HFFc6 (cell line): ENCODE measurements at regions not wholly inside any gene's neighbourhood (a gene's known extent, or its start where the extent isn't known, plus 50 kb on each side); places are given as distances from the start of the nearest gene placed in this dataset.

Source experiments
- DNase-seq: peaks from one replicate; pipeline ENCODE4 v3.0.0-alpha.2; 2018
- H3K27ac Mint-ChIP-seq: 2 replicates; pipeline ENCODE4 v1.8.0; 2020; ENCODE audit warnings: mild to moderate bottlenecking, mixed read lengths
- H3K27me3 Mint-ChIP-seq: 2 replicates; pipeline ENCODE4 v1.8.0; 2021; ENCODE audit warnings: mild to moderate bottlenecking, moderate library complexity, mixed read lengths; ENCODE audit not compliant: insufficient read depth
- H3K36me3 Mint-ChIP-seq: 2 replicates; pipeline ENCODE4 v1.8.0; 2021; ENCODE audit warnings: low read depth, mixed read lengths
- H3K4me1 Mint-ChIP-seq: 2 replicates; pipeline ENCODE4 v1.8.0; 2020; ENCODE audit warnings: low read depth, mixed read lengths
- H3K4me3 Mint-ChIP-seq: 2 replicates; pipeline ENCODE4 v1.8.0; 2020; ENCODE audit warnings: mild to moderate bottlenecking, moderate library complexity, mixed read lengths
- H3K9me3 Mint-ChIP-seq: 2 replicates; pipeline ENCODE4 v1.8.0; 2020; ENCODE audit warnings: mild to moderate bottlenecking, mixed read lengths
- CTCF ChIP-seq: fragments of 200-600 bp; sonication (generic); IDR thresholded peaks from 2 replicates; pipeline ENCODE4 v1.5.0; 2021; ENCODE audit warnings: antibody characterized with exemption, mild to moderate bottlenecking

GRCh38 chrX:134727363-134727762 lies 69.1 kb upstream of the PLAC1 start:
- Mint-ChIP-seq H3K27me3 (no peaks in the 10 kb centered on the region; the same call in none of the 2 replicates), H3K9me3 (no peaks in the 10 kb centered on the region), H3K27ac (no peak overlapping the region), H3K36me3 (no peaks in the 10 kb centered on the region), H3K4me1 (peaks cover 13% of the 10 kb centered on the region), H3K4me3 (no peak overlapping the region)
- TF ChIP-seq CTCF: peak; percentile 31; the same call in 1 of the 2 replicates
- no peak for DNase-seq

- no peak for TF ChIP-seq CTCF
- H3K36me3 Mint-ChIP-seq: peaks cover 5% of the 10 kb centered on the region; the same call in 1 of the 2 replicates
Measured at GRCh38 chrX:134725103-134725690, 66.9 kb upstream of the PLAC1 start.

GRCh38 chrX:134721766-134722532 lies 63.7 kb upstream of the PLAC1 start:
- H3K4me3 Mint-ChIP-seq: no peak overlapping the region
- DNase-seq: peak; percentile 5
- H3K36me3 Mint-ChIP-seq: peaks cover 5% of the 10 kb centered on the region; the same call in 1 of the 2 replicates
- H3K27me3 Mint-ChIP-seq: no peaks in the 10 kb centered on the region; the same call in none of the 2 replicates
- TF ChIP-seq CTCF: no peak
- H3K27ac Mint-ChIP-seq: 0 out of 2 replicates have a peak overlapping the region, but pooled peaks have one; percentile 18
- peaks cover 27% of the 10 kb centered on the region for H3K4me1 Mint-ChIP-seq
- H3K9me3 Mint-ChIP-seq: no peaks in the 10 kb centered on the region

More at GRCh38 chrX:134725103-134725690, 66.9 kb upstream of the PLAC1 start:
- no peaks in the 10 kb centered on the region; the same call in none of the 2 replicates for H3K27me3 Mint-ChIP-seq
- no peak overlapping the region for H3K4me3 Mint-ChIP-seq
- peaks cover 19% of the 10 kb centered on the region for H3K4me1 Mint-ChIP-seq
- DNase-seq: no peak
- no peak overlapping the region for H3K27ac Mint-ChIP-seq
- H3K9me3 Mint-ChIP-seq: no peaks in the 10 kb centered on the region

GRCh38 chrX:134718966-134719317 lies 60.7 kb upstream of the PLAC1 start:
- Mint-ChIP-seq H3K9me3 (no peaks in the 10 kb centered on the region), H3K4me3 (no peak overlapping the region; the same call in 1 of the 2 replicates), H3K36me3 (peaks cover 5% of the 10 kb centered on the region; the same call in 1 of the 2 replicates), H3K27me3 (no peaks in the 10 kb centered on the region; the same call in none of the 2 replicates), H3K27ac (peak overlapping the region; percentile 85), H3K4me1 (peaks cover 24% of the 10 kb centered on the region)
- TF ChIP-seq CTCF: no peak
- DNase-seq: no peak

GRCh38 chrX:134718105-134718965 lies 60.1 kb upstream of the PLAC1 start:
- Mint-ChIP-seq H3K36me3 (peaks cover 5% of the 10 kb centered on the region; the same call in 1 of the 2 replicates), H3K27ac (peak overlapping the region; percentile 85), H3K9me3 (no peaks in the 10 kb centered on the region), H3K4me3 (peak overlapping the region; percentile 52), H3K4me1 (peaks cover 24% of the 10 kb centered on the region), H3K27me3 (no peaks in the 10 kb centered on the region; the same call in none of the 2 replicates)
- peak; percentile 45 for TF ChIP-seq CTCF
- DNase-seq: peak; percentile 98
